T-cell (primary cell): ENCODE measurements at regions not wholly inside any gene's neighbourhood (a gene's known extent, or its start where the extent isn't known, plus 50 kb on each side); places are given as distances from the start of the nearest gene placed in this dataset.
"Not testable (repeated sequence)": the region's sequence is repeated elsewhere in the genome, so short reads cannot be mapped to it uniquely, and the experiment has no call there.

Experiments
- ATAC-seq, 4 experiments: fragments of 200-7000 bp in 3 of 4; fragments of 150-1000 bp in 1 of 4; cut with Tn5 transposase; replicated peaks in 1 of 4; 1 replicate in 3 of 4; 2 replicates in 1 of 4; pipeline ENCODE4 v1.10.0; 2021; ENCODE audit warnings: moderate library complexity in 3 of 4, mild to moderate bottlenecking in 2 of 4, moderate number of reproducible peaks in 1 of 4
- CTCF ChIA-PET, 2 donors: fragments of 300-600 bp; sonication (Branson Sonifier 250); formaldehyde crosslinking; loops; one replicate each; lab custom pipeline; 2022; ENCODE audit warnings: antibody characterized with exemption in 2 of 2; lab: Charles Lee
- POLR2A ChIA-PET, 2 donors: fragments of 300-600 bp; sonication (Branson Sonifier 250); formaldehyde crosslinking; loops; one replicate each; lab custom pipeline; 2022; ENCODE audit warnings: antibody characterized with exemption in 2 of 2; lab: Charles Lee
- DNase-seq, 35 experiments: peaks; one replicate each; pipeline versions ENCODE4 v3.0.0 to v3.0.0-alpha.2; 2013 to 2023
- H3K27ac ChIP-seq: one replicate; pipeline ENCODE4 v1.5.1; 2013; ENCODE audit warnings: low read length
- H3K27me3 ChIP-seq, 2 experiments: replicated peaks in 1 of 2; 1 replicate in 1 of 2; 2 replicates in 1 of 2; pipeline versions ENCODE4 v1.6.1 to v1.7.0; 2013; ENCODE audit warnings: low read length in 1 of 2, mixed read lengths in 1 of 2; ENCODE audit not compliant: control insufficient read depth in 2 of 2, insufficient read depth in 2 of 2; ENCODE audit errors: extremely low read depth in 1 of 2
- H3K36me3 ChIP-seq, 2 donors: 1 replicate in 1 of 2; 2 replicates in 1 of 2; pipeline versions ENCODE4 v1.6.1 to v1.7.0; 2013; ENCODE audit warnings: low read length in 1 of 2; ENCODE audit not compliant: control insufficient read depth in 2 of 2, insufficient read depth in 1 of 2; ENCODE audit errors: extremely low read depth in 1 of 2
- H3K4me1 ChIP-seq, 2 experiments: 1 replicate in 1 of 2; 2 replicates in 1 of 2; pipeline versions ENCODE4 v1.6.1 to v1.7.0; 2013; ENCODE audit warnings: low read length in 2 of 2, mixed read lengths in 1 of 2; ENCODE audit not compliant: insufficient read depth in 2 of 2, control insufficient read depth in 1 of 2; ENCODE audit errors: extremely low read depth in 1 of 2
- H3K4me3 ChIP-seq, 2 donors: 1 replicate in 1 of 2; 2 replicates in 1 of 2; pipeline versions ENCODE4 v1.5.1 to v1.7.0; 2013; ENCODE audit warnings: mild to moderate bottlenecking in 2 of 2, low read length in 1 of 2, moderate library complexity in 1 of 2; ENCODE audit not compliant: control insufficient read depth in 1 of 2; ENCODE audit errors: extremely low read depth in 1 of 2
- H3K9me3 ChIP-seq: 2 replicates; pipeline ENCODE4 v1.7.0; 2013
- H3K27ac Mint-ChIP-seq, 2 donors: one replicate each; pipeline ENCODE4 v1.8.0; 2020 to 2021; ENCODE audit warnings: mild to moderate bottlenecking in 2 of 2, mixed read lengths in 2 of 2
- H3K27me3 Mint-ChIP-seq, 2 donors: one replicate each; pipeline ENCODE4 v1.8.0; 2021 to 2022; ENCODE audit warnings: mixed read lengths in 2 of 2
- H3K36me3 Mint-ChIP-seq: one replicate; pipeline ENCODE4 v1.8.0; 2021; ENCODE audit warnings: mixed read lengths
- H3K4me1 Mint-ChIP-seq, 3 donors: one replicate each; pipeline ENCODE4 v1.8.0; 2020 to 2022; ENCODE audit warnings: mixed read lengths in 3 of 3, mild to moderate bottlenecking in 1 of 3
- H3K4me3 Mint-ChIP-seq, 3 donors: one replicate each; pipeline ENCODE4 v1.8.0; 2020 to 2022; ENCODE audit warnings: mild to moderate bottlenecking in 3 of 3, mixed read lengths in 3 of 3, moderate library complexity in 3 of 3
- H3K9me3 Mint-ChIP-seq, 3 donors: one replicate each; pipeline ENCODE4 v1.8.0; 2020 to 2022; ENCODE audit warnings: mixed read lengths in 3 of 3
- WGBS: methylation state at CpG from one replicate; pipeline ENCODE4 v1.1.5; 2013; ENCODE audit warnings: missing lambda C conversion rate; ENCODE audit not compliant: insufficient coverage; 5-methylcytosine and 5-hydroxymethylcytosine counted together

DNA sequence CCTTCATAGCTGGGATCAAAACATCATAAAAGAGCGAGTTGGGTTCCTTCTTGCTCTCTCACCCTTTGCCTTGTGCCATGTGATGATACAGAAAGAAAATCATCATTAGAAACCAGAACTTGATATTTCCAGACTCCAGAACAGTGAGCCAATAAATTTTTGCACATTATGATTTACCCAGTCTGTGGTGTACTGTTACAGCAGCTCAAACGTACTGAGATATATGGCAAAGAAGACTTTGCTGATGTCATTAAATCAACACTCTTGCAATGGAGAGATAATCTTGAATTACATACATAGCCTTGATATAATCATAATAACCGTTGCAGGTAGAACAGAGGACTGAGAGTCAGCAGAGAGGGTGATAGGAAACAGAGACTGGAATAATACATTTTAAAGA is 1271.6 kb downstream of the CDH12 start:
- no peak for ATAC-seq
- no peaks in the 10 kb centered on the region for H3K27me3 ChIP-seq
- Mint-ChIP-seq H3K36me3 (peaks cover 20% of the 10 kb centered on the region), H3K27me3 (no peaks in the 10 kb centered on the region), H3K9me3 (peaks cover 10 to 15% (median 14%) of the 10 kb centered on the region in 3 donors), H3K27ac (no peak overlapping the region), H3K4me3 (no peak overlapping the region), H3K4me1 (no peaks in the 10 kb centered on the region)
- ChIA-PET POLR2A (no interaction called here), CTCF (no interaction called here)
- H3K9me3 ChIP-seq, result no peaks in the 10 kb centered on the region
- WGBS, result no CpG with 5 or more reads among the region's 3 CpGs
- no peaks in the 10 kb centered on the region for H3K36me3 ChIP-seq
- H3K4me1 ChIP-seq, result no peaks in the 10 kb centered on the region
- no peak for DNase-seq
- H3K27ac ChIP-seq, result no peak overlapping the region
- H3K4me3 ChIP-seq, result no peak overlapping the region

GRCh38 chr5:21574961-21575360 is 1278.2 kb downstream of the CDH12 start:
- H3K27ac ChIP-seq, result no peak overlapping the region
- ChIA-PET CTCF (no interaction called here), POLR2A (no interaction called here)
- no peak for DNase-seq
- H3K4me1 ChIP-seq, result no peaks in the 10 kb centered on the region
- H3K36me3 Mint-ChIP-seq, result peaks cover 3% of the 10 kb centered on the region
- H3K36me3 ChIP-seq, result no peaks in the 10 kb centered on the region
- no peak overlapping the region for H3K4me3 ChIP-seq
- H3K4me1 Mint-ChIP-seq, result no peaks in the 10 kb centered on the region
- ATAC-seq, result no peak
- H3K27me3 ChIP-seq, result no peaks in the 10 kb centered on the region
- H3K27me3 Mint-ChIP-seq, result no peaks in the 10 kb centered on the region
- WGBS, result no CpG with 5 or more reads among the region's 4 CpGs
- H3K27ac Mint-ChIP-seq, result no peak overlapping the region
- H3K9me3 ChIP-seq, result no peaks in the 10 kb centered on the region
- H3K4me3 Mint-ChIP-seq, result no peak overlapping the region
- H3K9me3 Mint-ChIP-seq, result peaks cover 3 to 6% (median 6%) of the 10 kb centered on the region in 3 donors

- Histone ChIP-seq H3K4me3 (no peak overlapping the region), H3K9me3 (no peaks in the 10 kb centered on the region), H3K36me3 (no peaks in the 10 kb centered on the region), H3K27ac (no peak overlapping the region), H3K4me1 (no peaks in the 10 kb centered on the region), H3K27me3 (no peaks in the 10 kb centered on the region)
- Mint-ChIP-seq H3K9me3 (peaks cover 2 to 6% (median 6%) of the 10 kb centered on the region in 3 donors), H3K27me3 (no peaks in the 10 kb centered on the region), H3K4me1 (no peaks in the 10 kb centered on the region), H3K27ac (no peak overlapping the region), H3K4me3 (no peak overlapping the region), H3K36me3 (peaks cover 3% of the 10 kb centered on the region)
- ChIA-PET POLR2A (no interaction called here), CTCF (no interaction called here)
- no CpG with 5 or more reads among the region's 4 CpGs for WGBS
- DNase-seq, result no peak
- no peak for ATAC-seq
Measured at GRCh38 chr5:21574438-21574837, 1278.7 kb downstream of the CDH12 start.

DNA sequence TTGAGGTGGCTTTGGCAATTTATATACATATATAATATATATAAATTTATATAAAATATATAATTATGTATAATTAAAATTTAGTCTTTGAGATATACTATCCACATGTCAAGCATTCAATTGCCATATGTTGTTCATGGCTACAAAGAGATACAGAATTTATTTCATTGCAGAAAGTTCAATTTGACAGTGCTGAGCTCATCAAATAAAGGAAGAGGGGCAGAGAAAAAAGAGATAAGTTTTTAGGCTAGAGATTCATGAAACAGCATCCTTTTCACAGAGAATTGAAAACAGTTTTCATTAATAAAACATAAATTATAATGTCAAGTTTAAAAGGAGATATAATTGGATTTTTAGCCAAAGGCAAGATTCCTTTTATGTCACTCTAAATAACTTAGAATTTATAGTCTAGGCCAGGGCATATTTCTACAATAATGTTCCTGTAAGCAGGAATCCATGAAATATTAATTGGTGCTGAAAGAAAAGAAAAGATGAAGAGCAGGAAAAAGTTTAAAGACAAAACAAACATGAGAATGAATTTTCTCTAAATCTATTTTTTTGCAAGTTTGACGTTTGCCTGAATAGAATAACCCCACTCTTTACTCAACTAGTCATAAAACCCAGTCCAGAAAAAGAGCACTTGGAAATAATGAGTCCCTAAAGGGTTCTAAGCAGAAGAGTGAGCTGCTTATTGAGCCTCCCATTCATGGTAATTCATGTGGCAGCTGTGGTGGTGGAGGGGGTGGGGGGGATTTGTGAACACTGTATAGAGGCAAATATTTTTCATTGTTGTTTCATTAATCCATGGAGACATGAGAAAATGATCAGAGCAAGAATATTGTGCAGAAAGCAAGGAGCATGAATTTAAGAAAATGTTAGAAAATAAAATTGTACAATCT is 1279.5 kb downstream of the CDH12 start:
- H3K4me1 ChIP-seq, result no peaks in the 10 kb centered on the region
- ChIA-PET CTCF (no interaction called here), POLR2A (no interaction called here)
- ATAC-seq (no peak), DNase-seq (no peak)
- no peaks in the 10 kb centered on the region for H3K36me3 ChIP-seq
- Mint-ChIP-seq H3K9me3 (peaks cover 0 to 9% (median 6%) of the 10 kb centered on the region in 3 donors), H3K4me3 (no peak overlapping the region), H3K27ac (no peak overlapping the region), H3K4me1 (no peaks in the 10 kb centered on the region), H3K36me3 (peaks cover 10% of the 10 kb centered on the region), H3K27me3 (no peaks in the 10 kb centered on the region)
- no peak overlapping the region for H3K4me3 ChIP-seq
- no CpG with 5 or more reads among the region's 1 CpG for WGBS
- no peaks in the 10 kb centered on the region for H3K27me3 ChIP-seq
- H3K9me3 ChIP-seq, result no peaks in the 10 kb centered on the region
- no peak overlapping the region for H3K27ac ChIP-seq

- H3K27me3 ChIP-seq, H3K36me3 ChIP-seq, H3K4me1 ChIP-seq, POLR2A ChIA-PET, CTCF ChIA-PET, H3K9me3 ChIP-seq, DNase-seq, H3K27ac Mint-ChIP-seq, H3K27me3 Mint-ChIP-seq, H3K27ac ChIP-seq, H3K4me1 Mint-ChIP-seq, H3K4me3 Mint-ChIP-seq, ATAC-seq, H3K4me3 ChIP-seq: not testable (repeated sequence)
- WGBS, result no CpG with 5 or more reads among the region's 1 CpG
- Mint-ChIP-seq H3K9me3 (peaks cover 5 to 15% (median 9%) of the 10 kb centered on the region in 3 donors), H3K36me3 (peaks cover 21% of the 10 kb centered on the region)
Measured at GRCh38 chr5:21571196-21571595, 1281.9 kb downstream of the CDH12 start.

- H3K9me3 Mint-ChIP-seq, H3K27ac ChIP-seq, CTCF ChIA-PET, H3K4me1 Mint-ChIP-seq, POLR2A ChIA-PET, H3K4me3 ChIP-seq, H3K4me1 ChIP-seq, H3K27ac Mint-ChIP-seq, DNase-seq, H3K27me3 ChIP-seq, H3K9me3 ChIP-seq, H3K36me3 ChIP-seq, H3K4me3 Mint-ChIP-seq, ATAC-seq, H3K27me3 Mint-ChIP-seq: not testable (repeated sequence)
- 78% methylated on average over 1 of the region's 2 CpGs for WGBS
- peaks cover 23% of the 10 kb centered on the region for H3K36me3 Mint-ChIP-seq
Measured at GRCh38 chr5:21559109-21559508, 1294.0 kb downstream of the CDH12 start.
